Right cardiac atrium (tissue), 5 donors: ENCODE measurements at regions not wholly inside any gene's neighbourhood (a gene's known extent, or its start where the extent isn't known, plus 50 kb on each side); places are given as distances from the start of the nearest gene placed in this dataset.
A peak's percentile ranks its signal among the peaks of the same experiment; 100 is the strongest.

Experiments
- ATAC-seq, 2 donors: fragments of 200-7000 bp; cut with Tn5 transposase; one replicate each; pipeline versions ENCODE4 v1.8.0 to v1.9.1; 2020; ENCODE audit warnings: moderate library complexity in 2 of 2, mild to moderate bottlenecking in 1 of 2
- DNase-seq, 3 donors: peaks; one replicate each; pipeline ENCODE4 v3.0.0-alpha.2; 2020
- H3K27ac ChIP-seq: one replicate; pipeline ENCODE4 v1.5.1; 2013; ENCODE audit warnings: mild to moderate bottlenecking, low read length, control low read depth, moderate library complexity
- H3K27me3 ChIP-seq: one replicate; pipeline ENCODE4 v1.6.1; 2013; ENCODE audit not compliant: control insufficient read depth, insufficient read depth
- H3K4me1 ChIP-seq: one replicate; pipeline ENCODE4 v1.6.1; 2013; ENCODE audit warnings: low read length; ENCODE audit not compliant: control insufficient read depth, insufficient read depth
- H3K4me3 ChIP-seq: one replicate; pipeline ENCODE4 v1.5.1; 2013; ENCODE audit warnings: low read length, control low read depth
- H3K9me3 ChIP-seq: one replicate; pipeline ENCODE4 v1.6.1; 2013; ENCODE audit warnings: low read length; ENCODE audit not compliant: control insufficient read depth
- WGBS: extraction: QIAGEN DNeasy Blood & Tissue Kit; methylation state at CpG from one replicate; pipeline ENCODE4 v1.1.7; 2013; 5-methylcytosine and 5-hydroxymethylcytosine counted together
- intact Hi-C, 4 donors: fragments of 100-400 bp; cut with DNase I; formaldehyde crosslinking; loops; one replicate each; pipeline versions ENCODE4 v1.11.0 to v1.14.0; 2022 to 2023
- donor health status: healthy with polysubstance abuse.
- donor health status: DM: no; HTN: yes; CAD: no.
- donor health status: DM: no; HTN: no; CAD: no.
- donor health status: DM: no; HTN: yes; CAD: no; lungs with severe emphysema.
- donor health status: DM: yes; HTN: yes; CAD: no.

DNA sequence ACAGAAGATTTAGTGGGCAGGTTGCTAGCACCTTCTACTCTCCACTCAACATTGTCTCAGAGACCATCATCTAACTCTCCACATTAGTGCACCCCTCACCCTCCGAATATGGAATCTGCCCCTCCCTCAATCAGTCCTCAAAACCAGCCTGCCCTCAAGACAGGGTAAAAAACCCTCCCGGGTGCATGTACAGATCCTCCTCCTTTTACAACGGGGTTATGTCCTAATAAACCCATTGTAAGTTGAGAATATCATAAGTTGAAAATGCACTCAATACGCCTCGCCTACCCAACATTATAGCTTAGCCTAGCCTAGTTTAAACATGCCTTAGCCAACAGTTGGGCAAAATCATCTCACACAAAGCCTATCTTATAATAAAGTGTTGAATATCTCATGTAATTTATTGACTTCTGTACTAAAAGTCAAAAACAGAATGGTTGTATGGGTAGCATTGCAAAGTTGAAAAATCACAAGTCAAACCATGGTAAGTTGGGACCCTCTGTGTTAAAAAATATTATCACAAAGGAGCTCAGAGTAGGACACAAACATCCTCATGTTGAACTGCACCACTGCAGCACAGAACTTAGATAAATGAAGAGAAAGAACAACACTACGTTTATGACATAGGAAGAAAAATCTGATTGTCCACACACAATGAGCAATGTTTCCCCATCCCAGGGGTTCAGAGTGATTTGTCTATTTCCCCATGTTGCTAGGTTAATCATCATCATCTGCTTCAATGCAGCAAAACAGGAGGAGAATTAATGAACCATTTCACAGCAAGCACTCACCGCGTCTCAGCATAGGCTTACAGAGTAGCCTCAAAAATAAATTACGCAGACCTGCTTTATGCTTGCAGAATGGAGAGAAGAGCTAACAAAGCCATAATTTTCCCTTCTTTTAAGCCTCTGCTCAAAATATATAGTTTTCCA lies 184.1 kb upstream of the ARL4C start:
- no peak for ATAC-seq

DNA sequence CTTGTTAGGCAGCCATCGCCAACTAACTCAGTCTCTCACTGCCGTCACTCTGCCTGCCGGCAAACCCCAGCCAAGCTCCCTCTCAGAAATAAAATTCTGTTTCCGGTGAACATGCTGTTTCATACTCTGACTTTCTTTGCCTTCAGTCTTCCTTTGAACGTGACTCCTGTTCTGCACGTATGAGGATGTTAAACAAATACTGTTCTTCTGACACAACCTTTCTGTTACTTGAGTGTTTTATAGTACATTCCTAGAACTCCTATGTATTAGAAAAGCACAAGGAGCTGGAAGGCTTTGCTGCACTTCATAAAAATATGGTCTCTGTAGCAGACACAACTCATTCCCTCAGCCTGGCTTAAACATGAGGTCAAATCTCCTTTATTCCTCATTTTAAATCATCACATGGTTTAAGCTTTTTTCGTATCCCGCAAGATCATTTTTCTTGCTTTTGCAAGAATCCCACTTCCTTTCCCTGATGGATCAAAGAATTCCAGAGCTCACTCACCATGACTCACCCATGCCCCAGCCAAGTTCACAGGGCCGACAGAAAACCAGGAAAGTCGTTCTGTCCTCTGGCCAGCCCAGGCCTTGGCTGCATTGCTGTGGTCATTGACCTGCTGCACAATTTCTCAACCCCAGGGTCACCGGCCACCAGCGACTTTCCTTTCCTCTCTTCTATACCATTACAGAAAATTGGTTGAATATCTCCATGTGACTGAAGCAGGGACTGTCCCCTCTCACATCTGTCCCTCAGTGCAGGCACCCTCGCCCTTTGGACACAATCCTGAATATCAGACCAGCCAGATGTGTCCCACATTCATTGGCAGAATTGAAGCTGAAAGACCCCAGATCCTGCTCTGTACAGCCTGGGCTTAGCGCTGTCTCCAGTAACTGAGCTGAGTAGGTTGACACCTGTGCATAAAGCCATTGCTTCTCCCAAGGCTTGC lies 183.1 kb upstream of the ARL4C start:
- Histone ChIP-seq H3K27ac (no peak overlapping the region), H3K9me3 (no peaks in the 10 kb centered on the region), H3K4me3 (no peak overlapping the region), H3K27me3 (no peaks in the 10 kb centered on the region), H3K4me1 (no peaks in the 10 kb centered on the region)
- intact Hi-C loops = no loop called here
- WGBS = 48% methylated on average over 14 of the region's 14 CpGs
- ATAC-seq (peak; percentile 87 to 88), DNase-seq (peak; percentile 78 to 81 (median 80))

More for the DNA sequence above, 184.1 kb upstream of the ARL4C start:
- no peaks in the 10 kb centered on the region for H3K4me1 ChIP-seq
- H3K27ac ChIP-seq = no peak overlapping the region
- intact Hi-C loops = no loop called here
- H3K9me3 ChIP-seq = no peaks in the 10 kb centered on the region
- H3K4me3 ChIP-seq = no peak overlapping the region
- H3K27me3 ChIP-seq = no peaks in the 10 kb centered on the region
- 94% methylated on average over 9 of the region's 9 CpGs for WGBS
- DNase-seq = no peak

- ATAC-seq (peak in 1 of 2 donors; percentile 31), DNase-seq (no peak)
- Histone ChIP-seq H3K9me3 (no peaks in the 10 kb centered on the region), H3K4me3 (no peak overlapping the region), H3K27ac (no peak overlapping the region), H3K27me3 (no peaks in the 10 kb centered on the region), H3K4me1 (no peaks in the 10 kb centered on the region)
- WGBS = 81% methylated on average over 8 of the region's 8 CpGs
- intact Hi-C loops = no loop called here
Measured at GRCh38 chr2:234679301-234679740, 182.4 kb upstream of the ARL4C start.

DNA sequence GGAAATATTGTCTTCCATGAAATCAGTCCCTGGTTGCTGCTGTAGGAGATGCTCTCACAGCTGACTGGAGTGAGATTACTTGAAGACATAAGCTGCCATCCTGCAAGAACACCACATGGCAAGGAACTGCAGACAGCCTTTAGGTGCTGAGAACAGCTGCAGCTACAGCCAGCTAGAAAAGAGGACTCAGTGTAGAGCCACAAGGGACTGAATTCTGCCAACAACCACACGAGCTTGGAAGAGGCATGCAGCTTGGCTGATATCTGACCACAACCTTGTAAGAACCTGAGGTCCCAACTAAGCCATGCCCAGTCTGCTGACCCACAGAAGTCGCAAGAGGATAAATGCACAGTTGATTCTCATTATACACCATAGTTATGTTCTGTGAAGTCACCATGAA lies 181.8 kb upstream of the ARL4C start:
- DNase-seq = no peak
- H3K27ac ChIP-seq = no peak overlapping the region
- ATAC-seq = no peak
- no peaks in the 10 kb centered on the region for H3K4me1 ChIP-seq
- intact Hi-C loops = no loop called here
- H3K4me3 ChIP-seq = no peak overlapping the region
- H3K27me3 ChIP-seq = no peaks in the 10 kb centered on the region
- H3K9me3 ChIP-seq = no peaks in the 10 kb centered on the region
- 59% methylated on average over 2 of the region's 2 CpGs for WGBS

DNA sequence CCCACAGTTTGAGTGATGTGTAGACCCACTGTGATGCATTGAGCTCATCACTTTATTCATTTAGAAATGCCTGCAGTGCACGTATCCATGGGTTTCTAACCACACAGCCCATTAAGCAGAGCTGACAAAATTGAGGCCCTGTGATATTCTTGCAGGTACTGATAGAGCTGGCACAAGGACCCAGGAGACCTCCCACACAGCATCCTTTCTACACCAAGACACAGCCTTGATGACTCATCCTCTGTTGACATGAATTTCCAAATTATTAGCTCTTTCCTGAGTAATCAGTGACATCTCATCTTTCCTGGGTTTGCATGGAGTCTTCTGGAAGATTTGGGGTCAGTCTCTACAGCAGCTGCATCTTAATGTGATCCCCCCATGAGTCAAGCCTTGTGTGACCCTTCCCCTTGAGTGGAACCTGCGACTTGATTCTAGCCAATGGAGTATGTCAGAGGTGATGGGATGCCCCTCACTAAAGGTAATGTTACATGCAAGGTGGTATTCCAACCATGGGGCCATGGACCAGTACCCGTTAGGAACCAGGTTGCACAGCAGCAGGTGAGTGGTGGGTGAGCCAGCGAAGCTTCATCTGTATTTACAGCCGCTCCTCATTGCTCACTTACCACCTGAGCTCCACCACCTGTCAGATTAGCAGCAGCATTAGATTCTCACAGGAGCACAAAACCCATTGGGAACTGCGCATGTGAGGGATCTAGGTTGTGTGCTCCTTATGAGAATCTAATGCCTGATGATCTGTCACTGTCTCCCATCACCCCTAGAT lies 181.1 kb upstream of the ARL4C start:
- ATAC-seq (no peak), DNase-seq (no peak)
- no peaks in the 10 kb centered on the region for H3K9me3 ChIP-seq
- H3K27me3 ChIP-seq = no peaks in the 10 kb centered on the region
- 87% methylated on average over 6 of the region's 6 CpGs for WGBS
- H3K4me3 ChIP-seq = no peak overlapping the region
- H3K27ac ChIP-seq = no peak overlapping the region
- no peaks in the 10 kb centered on the region for H3K4me1 ChIP-seq
- intact Hi-C loops = no loop called here

GRCh38 chr2:234676783-234677450 lies 180.0 kb upstream of the ARL4C start:
- Histone ChIP-seq H3K27me3 (no peaks in the 10 kb centered on the region), H3K9me3 (no peaks in the 10 kb centered on the region), H3K27ac (no peak overlapping the region), H3K4me1 (no peaks in the 10 kb centered on the region), H3K4me3 (no peak overlapping the region)
- ATAC-seq (no peak), DNase-seq (no peak)
- intact Hi-C loops = no loop called here
- WGBS = 88% methylated on average over 8 of the region's 8 CpGs

GRCh38 chr2:234676109-234676782 lies 179.4 kb upstream of the ARL4C start:
- H3K9me3 ChIP-seq = no peaks in the 10 kb centered on the region
- no peak overlapping the region for H3K27ac ChIP-seq
- intact Hi-C loops = no loop called here
- no peak overlapping the region for H3K4me3 ChIP-seq
- H3K4me1 ChIP-seq = no peaks in the 10 kb centered on the region
- DNase-seq (no peak), ATAC-seq (no peak)
- no peaks in the 10 kb centered on the region for H3K27me3 ChIP-seq
- 86% methylated on average over 4 of the region's 4 CpGs for WGBS

DNA sequence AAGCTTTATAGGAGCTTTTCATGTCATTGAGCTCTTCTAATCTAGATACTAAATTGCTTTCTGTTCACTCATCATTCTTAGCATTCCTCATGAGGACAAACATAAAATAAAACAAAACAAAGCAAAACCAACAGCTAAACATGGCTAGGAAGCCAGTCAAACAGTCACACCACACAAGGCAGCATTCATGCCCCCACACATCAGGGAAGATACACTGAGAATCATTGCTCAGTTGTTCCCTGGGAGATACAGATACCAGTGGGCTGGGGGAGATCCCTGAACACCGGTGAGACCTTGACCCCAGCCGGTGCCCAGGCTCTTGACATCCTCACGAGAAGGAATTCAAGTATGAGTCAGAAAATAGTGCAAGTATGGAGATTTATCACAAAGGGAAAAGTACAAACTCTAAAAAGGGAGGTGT lies 177.9 kb upstream of the ARL4C start:
- Histone ChIP-seq H3K9me3 (no peaks in the 10 kb centered on the region), H3K27me3 (no peaks in the 10 kb centered on the region), H3K27ac (no peak overlapping the region), H3K4me1 (no peaks in the 10 kb centered on the region), H3K4me3 (no peak overlapping the region)
- DNase-seq (no peak), ATAC-seq (no peak)
- intact Hi-C loops = no loop called here
- WGBS = 49% methylated on average over 3 of the region's 3 CpGs

- no peak overlapping the region for H3K27ac ChIP-seq
- intact Hi-C loops = no loop called here
- no peaks in the 10 kb centered on the region for H3K9me3 ChIP-seq
- WGBS = 98% methylated on average over 1 of the region's 1 CpG
- no peak for DNase-seq
- H3K4me1 ChIP-seq = no peaks in the 10 kb centered on the region
- H3K4me3 ChIP-seq = no peak overlapping the region
- no peaks in the 10 kb centered on the region for H3K27me3 ChIP-seq
- ATAC-seq = no peak
Measured at GRCh38 chr2:234673961-234674759, 177.3 kb upstream of the ARL4C start.
